CD4-positive, alpha-beta T cell treated with Interleukin-4 for 1 hour (primary cell): ENCODE measurements at regions not wholly inside any gene's neighbourhood (a gene's known extent, or its start where the extent isn't known, plus 50 kb on each side); places are given as distances from the start of the nearest gene placed in this dataset.
"Not testable (repeated sequence)": the region's sequence is repeated elsewhere in the genome, so short reads cannot be mapped to it uniquely, and the experiment has no call there.

Source experiments
- DNase-seq, 2 donors: peaks; one replicate each; pipeline ENCODE4 v3.0.0-alpha.2; 2020 to 2022

DNA sequence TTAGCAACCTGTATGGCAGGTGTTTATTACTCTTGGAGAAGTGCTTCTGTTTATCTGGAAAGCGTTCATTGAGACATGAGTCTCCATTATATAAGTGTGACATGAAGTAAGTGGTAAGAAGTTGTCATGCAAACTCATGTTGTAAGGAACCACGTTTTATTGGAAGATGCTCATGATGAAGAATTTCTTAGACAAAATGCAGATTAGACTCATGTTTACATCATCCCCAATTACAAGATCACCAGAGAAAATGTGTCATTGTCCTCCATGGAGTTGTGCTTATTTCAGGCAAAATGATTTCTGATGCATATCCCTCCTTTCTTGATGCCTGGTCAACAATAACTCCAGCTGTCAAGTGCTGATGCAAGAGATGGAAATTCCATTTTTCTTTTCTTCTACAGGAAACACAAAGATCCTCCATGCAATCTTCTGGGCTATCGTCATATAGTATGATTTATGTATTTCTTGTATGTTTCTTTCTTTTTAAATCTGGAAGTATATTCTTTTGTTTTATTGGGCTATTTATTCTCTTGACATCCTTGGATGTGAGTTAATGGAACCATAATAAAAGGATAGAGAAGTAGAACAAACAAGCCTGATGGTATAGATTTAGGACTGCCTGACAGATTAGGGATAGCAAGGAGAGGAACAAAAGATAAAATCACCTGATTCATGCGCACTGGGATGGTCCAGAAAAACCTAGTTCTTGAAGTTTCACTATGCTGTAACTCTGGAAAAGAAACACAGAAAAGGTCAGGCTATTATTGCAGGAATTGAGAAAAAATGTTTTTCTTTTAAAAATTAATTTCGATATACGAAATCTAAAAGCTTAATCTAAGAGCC lies 50.7 kb upstream of the DIAPH3 start:
- DNase-seq = no peak

- no peak for DNase-seq
Observed at GRCh38 chr13:60220072-60220471, 56.3 kb upstream of the DIAPH3 start.

DNA sequence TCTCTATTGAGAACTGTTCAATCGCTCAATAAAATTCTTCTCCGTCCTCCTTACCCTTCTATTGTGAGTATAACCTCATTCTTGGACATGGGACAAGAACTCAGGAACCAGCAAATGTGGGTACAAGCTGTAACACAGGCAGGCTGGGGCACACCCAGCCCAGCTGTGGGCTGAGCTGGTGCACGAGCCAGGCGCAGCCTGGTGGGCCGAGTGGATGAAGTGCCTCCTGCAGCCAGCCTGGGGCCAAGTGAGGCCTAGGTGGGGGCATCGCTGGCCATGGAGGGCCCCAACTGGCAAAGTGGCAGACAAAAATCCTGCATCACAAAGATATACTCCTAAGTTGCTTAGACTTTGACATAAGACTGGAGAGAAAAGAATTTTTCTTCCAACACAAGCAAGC lies 57.9 kb upstream of the DIAPH3 start:
- DNase-seq = no peak

DNA sequence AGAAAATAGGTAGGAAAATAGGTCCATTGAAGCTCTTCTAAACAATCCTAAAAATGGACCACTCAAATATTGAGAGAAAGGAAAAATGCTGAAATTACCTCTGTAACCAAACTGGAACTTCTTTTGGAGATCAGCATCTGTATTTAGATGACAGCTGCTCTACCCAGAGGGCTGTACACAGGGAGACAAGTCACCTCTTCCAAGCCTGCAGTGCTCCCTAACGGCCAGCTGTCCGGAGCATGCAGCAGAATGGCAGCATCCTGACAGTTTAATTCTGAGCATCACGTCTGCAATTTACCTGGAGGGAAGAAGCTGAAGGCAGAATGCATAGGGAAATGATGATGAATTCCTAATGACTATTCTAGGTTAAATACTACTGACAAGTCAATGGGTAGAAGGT lies 62.8 kb upstream of the DIAPH3 start:
- DNase-seq = peak in 1 of 2 donors; percentile 0

GRCh38 chr13:60227158-60227557 lies 63.4 kb upstream of the DIAPH3 start:
- DNase-seq = no peak

GRCh38 chr13:60229708-60230272 lies 66.1 kb upstream of the DIAPH3 start:
- no peak for DNase-seq

- DNase-seq = no peak
Observed at GRCh38 chr13:60230593-60230992, 66.9 kb upstream of the DIAPH3 start.

- DNase-seq = no peak
Observed at GRCh38 chr13:60242043-60242595, 78.4 kb upstream of the DIAPH3 start.

DNA sequence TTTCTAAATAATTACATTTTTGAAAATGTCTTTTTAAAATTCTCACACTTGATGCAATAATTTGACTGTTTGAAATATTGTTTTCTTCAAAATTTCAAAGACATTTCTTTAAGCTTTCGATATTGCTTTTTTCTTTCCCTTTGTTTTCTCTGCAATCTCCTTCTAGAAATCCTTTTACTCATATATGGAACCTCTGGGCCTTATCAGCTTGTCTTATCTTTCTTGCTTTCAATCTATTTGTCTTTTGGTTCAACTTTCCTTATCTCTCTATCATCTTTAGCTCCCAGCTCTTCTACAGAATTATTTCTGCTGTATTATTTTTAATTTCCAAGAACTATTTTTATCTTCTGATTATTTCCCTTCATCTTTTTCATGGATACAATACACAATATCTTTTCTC lies 80.7 kb upstream of the DIAPH3 start:
- DNase-seq = no peak

DNA sequence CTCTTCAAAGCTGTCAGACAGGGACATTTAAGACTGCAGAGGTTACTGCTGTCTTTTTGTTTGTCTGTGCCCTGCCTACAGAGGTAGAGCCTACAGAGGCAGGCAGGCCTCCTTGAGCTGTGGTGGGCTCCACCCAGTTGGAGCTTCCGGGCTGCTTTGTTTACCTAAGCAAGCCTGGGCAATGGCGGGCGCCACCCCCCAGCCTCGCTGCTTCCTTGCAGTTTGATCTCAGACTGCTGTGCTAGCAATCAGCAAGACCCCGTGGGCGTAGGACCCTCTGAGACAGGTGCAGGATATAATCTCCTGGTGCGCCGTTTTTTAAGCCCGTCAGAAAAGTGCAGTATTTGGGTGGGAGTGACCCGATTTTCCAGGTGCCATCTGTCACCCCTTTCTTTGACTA lies 87.7 kb upstream of the DIAPH3 start:
- DNase-seq = not testable (repeated sequence)

- no peak for DNase-seq
Observed at GRCh38 chr13:60258349-60258748, 94.6 kb upstream of the DIAPH3 start.

DNA sequence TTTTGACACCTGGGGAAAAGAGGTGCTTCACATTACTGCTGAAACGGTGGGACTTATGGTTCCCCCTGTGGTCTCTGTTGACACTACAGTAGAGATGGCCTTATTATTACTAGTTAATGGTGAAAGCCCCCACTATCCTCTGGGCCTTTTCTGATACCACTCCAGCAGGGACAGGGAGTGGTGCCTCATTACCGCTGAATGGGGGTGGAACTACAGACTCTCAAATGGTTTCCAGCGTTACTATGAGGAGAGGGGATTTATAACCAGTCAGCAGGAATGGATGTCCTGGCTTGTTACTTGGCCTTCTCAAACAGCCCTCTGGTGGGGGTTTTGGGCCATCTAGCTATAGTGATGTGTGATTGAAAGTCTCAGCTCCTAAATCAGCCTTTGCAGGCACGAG lies 96.7 kb upstream of the DIAPH3 start:
- no peak for DNase-seq

GRCh38 chr13:60261432-60262351 lies 98.0 kb upstream of the DIAPH3 start:
- no peak for DNase-seq

- DNase-seq = no peak
Observed at GRCh38 chr13:60265566-60265965, 101.8 kb upstream of the DIAPH3 start.

DNA sequence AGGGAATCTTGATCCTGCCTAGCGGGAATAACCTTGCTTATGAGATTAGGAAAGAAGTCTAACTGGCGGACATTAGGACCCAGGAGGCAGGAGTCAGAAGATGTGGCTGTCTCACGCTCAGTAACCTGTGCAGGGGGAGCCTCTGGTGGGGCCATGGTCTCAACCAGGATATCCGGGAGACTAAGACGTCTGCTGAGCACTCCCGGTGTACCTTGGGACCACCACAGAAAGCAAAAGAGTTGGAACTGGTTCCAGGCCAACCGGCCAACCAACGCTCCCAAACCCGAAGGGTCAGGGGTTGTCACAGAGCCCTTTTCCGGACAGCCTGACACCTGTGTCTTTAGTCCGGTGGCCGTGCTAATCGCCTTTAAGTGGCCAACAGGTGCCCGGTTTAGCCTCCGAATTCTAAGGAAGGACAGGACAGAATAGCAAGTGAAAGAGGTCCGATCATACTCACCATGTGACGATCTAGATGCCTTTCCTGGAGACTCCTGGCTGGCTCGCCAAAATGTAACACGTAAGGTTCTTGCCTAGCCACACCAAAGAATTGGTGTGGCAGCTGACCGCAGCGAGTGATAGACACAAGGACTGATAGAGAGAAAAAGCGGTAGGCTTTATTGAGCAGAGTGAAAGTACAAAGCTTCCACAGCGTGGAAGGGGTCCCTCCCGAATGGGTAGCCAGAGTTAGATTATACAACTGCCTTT lies 103.9 kb upstream of the DIAPH3 start:
- DNase-seq = peak; percentile 15 to 33

- DNase-seq = no peak
Observed at GRCh38 chr13:60268203-60268555, 104.5 kb upstream of the DIAPH3 start.

GRCh38 chr13:60273971-60274527 lies 110.3 kb upstream of the DIAPH3 start:
- DNase-seq = no peak

DNA sequence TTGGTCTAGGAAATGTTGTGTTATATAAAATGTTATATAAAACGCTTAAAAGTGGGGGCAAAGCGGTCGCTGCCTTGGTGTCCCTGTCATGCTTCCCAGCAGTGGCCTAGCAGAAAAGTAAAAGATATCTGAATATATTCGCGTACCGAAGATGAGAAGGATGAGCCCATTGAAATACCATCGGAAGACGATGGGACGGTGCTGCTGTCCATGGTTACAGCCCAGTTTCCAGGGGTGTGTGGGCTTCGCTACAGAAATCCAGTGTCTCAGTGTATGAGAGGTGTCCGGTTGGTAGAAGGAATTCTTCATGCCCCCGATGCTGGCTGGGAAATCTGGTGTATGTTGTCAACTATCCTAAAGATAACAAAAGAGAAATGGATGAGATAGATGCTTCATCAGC lies 110.9 kb upstream of the DIAPH3 start:
- DNase-seq = no peak

GRCh38 chr13:60275208-60275607 lies 111.5 kb upstream of the DIAPH3 start:
- no peak for DNase-seq

DNA sequence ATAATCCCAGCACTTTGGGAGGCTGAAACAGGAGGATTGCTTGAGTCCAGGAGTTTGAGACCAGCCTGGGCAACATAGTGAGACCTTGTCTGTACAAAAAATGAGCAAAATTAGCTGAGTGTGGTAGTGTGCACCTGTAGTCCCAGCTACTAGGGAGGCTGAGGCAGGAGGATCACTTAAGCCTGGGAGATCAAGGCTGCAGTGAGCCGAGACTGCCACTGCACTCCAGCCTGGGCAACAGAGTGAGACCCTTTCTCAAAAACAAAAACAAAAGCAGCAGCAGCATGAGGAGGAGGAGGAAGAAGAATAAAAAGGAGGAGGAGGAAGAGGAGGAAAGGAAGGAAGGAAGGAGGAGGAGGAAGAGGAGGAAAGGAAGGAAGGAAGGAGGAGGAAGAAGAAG lies 116.5 kb upstream of the TDRD3 start:
- DNase-seq = not testable (repeated sequence)

DNA sequence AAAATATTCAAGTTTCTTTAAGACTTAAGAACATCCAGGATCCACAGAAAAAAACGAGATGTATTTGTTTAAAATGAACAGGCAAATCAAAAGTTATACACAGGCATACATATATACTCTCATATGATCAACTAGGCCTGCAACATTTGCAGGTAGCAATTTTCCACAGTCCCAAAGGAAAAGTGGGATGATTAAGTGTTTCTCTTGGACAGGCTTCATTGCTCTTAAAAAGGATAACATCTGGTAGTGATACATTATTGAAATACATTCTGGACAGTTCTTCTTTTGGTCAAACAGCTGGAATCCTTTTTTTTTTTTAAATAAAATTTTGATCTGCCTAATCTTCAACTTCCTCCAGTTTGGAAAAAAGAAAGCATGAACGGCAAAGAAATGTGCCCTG lies 114.8 kb upstream of the TDRD3 start:
- DNase-seq = no peak

GRCh38 chr13:60282708-60283107 lies 114.3 kb upstream of the TDRD3 start:
- no peak for DNase-seq
